ENCODE measurements at regions not wholly inside any gene's neighbourhood (a gene's known extent, or its start where the extent isn't known, plus 50 kb on each side); places are given as distances from the start of the nearest gene placed in this dataset.
A peak's percentile ranks its signal among the peaks of the same experiment; 100 is the strongest.

DNA sequence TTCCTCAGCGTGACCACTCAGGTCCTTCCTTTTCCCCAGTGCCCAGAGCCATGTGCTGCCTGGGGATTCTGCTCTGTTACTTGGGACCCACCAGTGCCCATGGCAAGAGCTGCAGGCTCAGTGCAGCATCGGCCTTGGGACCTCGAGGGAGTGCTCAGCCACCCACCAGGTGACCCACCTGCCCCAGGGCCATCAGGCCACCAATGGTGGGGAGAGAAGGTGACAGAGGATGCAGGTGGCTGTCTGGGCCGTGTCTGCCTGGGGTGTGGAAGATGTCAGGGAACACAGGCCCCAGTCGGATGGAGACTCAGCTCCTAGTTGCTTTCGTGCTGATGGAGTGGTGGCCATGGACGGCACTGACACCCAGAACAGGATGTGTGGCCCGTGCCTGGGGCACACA lies 104.7 kb upstream of the FAM20C start:
- peak overlapping the region; percentile 99 for H2BK15ac ChIP-seq (ENCODE audit: low read length)
- H2BK20ac ChIP-seq (ENCODE audit: low read length): 0 out of 2 replicates have a peak overlapping the region, but pooled peaks have one; percentile 7
- H2AFZ ChIP-seq (ENCODE audit: low read length): no peak overlapping the region
- no peak overlapping the region for H3K23ac ChIP-seq (ENCODE audit: insufficient read length)
- H2BK120ac ChIP-seq (replicated peaks; ENCODE audit: low read depth, low read length): no peak overlapping the region
- H3K4me3 ChIP-seq (ENCODE audit: extremely low read depth in 1 of 4, insufficient read depth in 2 of 4, low read depth in 3 of 4, low read length in 4 of 4): no peak overlapping the region
- peak overlapping the region; percentile 61; the same call in 1 of the 2 replicates for H2BK5ac ChIP-seq (ENCODE audit: low read depth, low read length)
- peaks cover 6 to 20% (median 8%) of the 10 kb centered on the region in 4 experiments for H3K4me1 ChIP-seq (replicated peaks in 1 of 4; ENCODE audit: control insufficient read depth in 3 of 4, insufficient read depth in 4 of 4, low read length in 3 of 4)
- ChIA-PET CTCF (ENCODE audit: partially characterized antibody) (interaction anchor here (0.7 to 3.9 kb wide), 16 partner anchors 9 to 180 kb away, joined by 3 to 20 read pairs (median 4); no protein-coding TSS in a partner anchor), POLR2A (ENCODE audit: partially characterized antibody) (interaction anchor here (0.7 to 2.0 kb wide), 3 partner anchors 9 to 33 kb away, joined by 3 to 6 read pairs (median 4); no protein-coding TSS in a partner anchor)
- peaks cover 0 to 2% (median 0%) of the 10 kb centered on the region in 4 experiments; a peak in 1 of 7 replicates for H3K27me3 ChIP-seq (replicated peaks in 1 of 4; ENCODE audit: control insufficient read depth in 3 of 4, extremely low read depth in 1 of 4, insufficient read depth in 3 of 4, low read length in 3 of 4)
- H3K79me2 ChIP-seq (ENCODE audit: control insufficient read depth in 1 of 2, insufficient read depth in 2 of 2, low read length in 2 of 2): peaks cover 7% of the 10 kb centered on the region in 2 experiments; a peak in 3 of 4 replicates
- H3K14ac ChIP-seq (ENCODE audit: insufficient read length): no peak overlapping the region
- no peak for DNase-seq (ENCODE audit: low read depth in 1 of 2, low spot score in 2 of 2)
- H3K79me1 ChIP-seq (ENCODE audit: low read depth, low read length): peaks cover 9% of the 10 kb centered on the region; the same call in 1 of the 2 replicates
- no peak overlapping the region for H3K4ac ChIP-seq (replicated peaks; ENCODE audit: insufficient read length, low read depth, low read length)
- WGBS, 2 experiments (ENCODE audit: extremely low coverage in 1 of 2, insufficient coverage in 1 of 2, insufficient read length in 1 of 2, insufficient replicate concordance in 2 of 2, low coverage in 1 of 2, low lambda C conversion rate in 2 of 2, missing lambda C conversion rate in 1 of 2): 93% methylated on average over 8 of the region's 8 CpGs; no CpG with 5 or more reads in 1 of the 2 experiments
- no peak overlapping the region for H3K56ac ChIP-seq (replicated peaks; ENCODE audit: insufficient read length, low read depth, low read length)
- H3K18ac ChIP-seq (ENCODE audit: extremely low read depth, low read length): 0 out of 2 replicates have a peak overlapping the region, but pooled peaks have one; percentile 11
- TF ChIP-seq SIRT6 (IDR thresholded peaks at IDR 0.05; ENCODE audit: low read length) (no peak), RNF2 (IDR thresholded peaks at IDR 0.05; ENCODE audit: borderline replicate concordance, low read depth, low read length, missing control alignments, poor library complexity, severe bottlenecking) (no peak), CHD1 (IDR thresholded peaks at IDR 0.05; ENCODE audit: low read depth, low read length) (no peak)
- H4K91ac ChIP-seq (replicated peaks; ENCODE audit: insufficient read length, low read length): no peak overlapping the region
- H4K5ac ChIP-seq (ENCODE audit: insufficient read length, low read depth, low read length): no peak overlapping the region
- H3K9me3 ChIP-seq (ENCODE audit: insufficient read depth in 2 of 2, low read depth in 1 of 2, low read length in 1 of 2): no peaks in the 10 kb centered on the region
- no peak overlapping the region for H3K27ac ChIP-seq (ENCODE audit: low read depth, low read length)
- H4K20me1 ChIP-seq (replicated peaks in 1 of 2; ENCODE audit: control insufficient read depth in 1 of 2, insufficient read depth in 2 of 2, low read length in 2 of 2): peaks cover 0 to 9% of the 10 kb centered on the region in 2 experiments
- no peak overlapping the region; the same call in 1 of the 2 replicates for H4K8ac ChIP-seq (ENCODE audit: extremely low read depth, insufficient read depth, low read length)
- peak overlapping the region; percentile 67; the same call in 1 of the 2 replicates for H2AK5ac ChIP-seq (ENCODE audit: low read depth, low read length)
- no peak for FAIRE-seq
- H3K9ac ChIP-seq (replicated peaks in 1 of 4; ENCODE audit: extremely low read depth in 1 of 4, low read depth in 3 of 4, low read length in 3 of 4): no peak overlapping the region
- H3K4me2 ChIP-seq (ENCODE audit: insufficient read depth in 1 of 2, low read depth in 2 of 2, low read length in 2 of 2): no peak overlapping the region
- peaks cover 4% of the 10 kb centered on the region; the same call in 1 of the 2 replicates for H3K23me2 ChIP-seq (ENCODE audit: low read depth, low read length)
- peaks cover 0 to 5% (median 2%) of the 10 kb centered on the region in 4 experiments; a peak in 1 of 8 replicates for H3K36me3 ChIP-seq (ENCODE audit: control insufficient read depth in 2 of 4, insufficient read depth in 4 of 4, low read length in 3 of 4)
- H2BK12ac ChIP-seq (ENCODE audit: low read depth, low read length): peak overlapping the region; percentile 35; the same call in 1 of the 2 replicates

All from H1 (cell line).